ENCODE measurements at regions not wholly inside any gene's neighbourhood (a gene's known extent, or its start where the extent isn't known, plus 50 kb on each side); places are given as distances from the start of the nearest gene placed in this dataset.

- TF ChIP-seq TAF1 (IDR thresholded peaks at IDR 0.05; ENCODE audit: low read depth): no peak
- no peak for TF ChIP-seq TCF12 (IDR thresholded peaks at IDR 0.05; ENCODE audit: low read depth)
- no peak for TF ChIP-seq USF1 (IDR thresholded peaks at IDR 0.05)
- TF ChIP-seq MAX (IDR thresholded peaks at IDR 0.05): no peak
- no peak for TF ChIP-seq EP300 (IDR thresholded peaks at IDR 0.05; ENCODE audit: borderline replicate concordance)
- no peak for TF ChIP-seq TEAD4 (IDR thresholded peaks at IDR 0.05)
- no peak for TF ChIP-seq ZBTB7A (IDR thresholded peaks at IDR 0.05; ENCODE audit: low read depth)
- no peak for TF ChIP-seq EGR1 (IDR thresholded peaks at IDR 0.05)
- TF ChIP-seq YY1 (IDR thresholded peaks at IDR 0.05; ENCODE audit: low read depth): no peak
- TF ChIP-seq RAD21 (IDR thresholded peaks at IDR 0.05; ENCODE audit: low read depth): no peak
- no peak for TF ChIP-seq NFIC (IDR thresholded peaks at IDR 0.05)
- TF ChIP-seq REST (IDR thresholded peaks at IDR 0.05; ENCODE audit: low read depth): no peak
Observed at GRCh38 chr3:74149466-74149865, 465.0 kb downstream of the CNTN3 start.

Data from Ishikawa (cell line).